ENCODE measurements at regions not wholly inside any gene's neighbourhood (a gene's known extent, or its start where the extent isn't known, plus 50 kb on each side); places are given as distances from the start of the nearest gene placed in this dataset.

- ATAC-seq, result no peak
- DNase-seq (ENCODE audit: low spot score), result peak; percentile 35
- intact Hi-C loops (cut with DNase I), result no loop called here
These were observed 98.9 kb upstream of the IRF2BP2 start for GRCh38 chr1:234708700-234709395.

- ATAC-seq (no peak), DNase-seq (ENCODE audit: low spot score) (no peak)
- intact Hi-C loops (cut with DNase I), result no loop called here
These were observed 97.7 kb upstream of the IRF2BP2 start for GRCh38 chr1:234707641-234708040.

DNA sequence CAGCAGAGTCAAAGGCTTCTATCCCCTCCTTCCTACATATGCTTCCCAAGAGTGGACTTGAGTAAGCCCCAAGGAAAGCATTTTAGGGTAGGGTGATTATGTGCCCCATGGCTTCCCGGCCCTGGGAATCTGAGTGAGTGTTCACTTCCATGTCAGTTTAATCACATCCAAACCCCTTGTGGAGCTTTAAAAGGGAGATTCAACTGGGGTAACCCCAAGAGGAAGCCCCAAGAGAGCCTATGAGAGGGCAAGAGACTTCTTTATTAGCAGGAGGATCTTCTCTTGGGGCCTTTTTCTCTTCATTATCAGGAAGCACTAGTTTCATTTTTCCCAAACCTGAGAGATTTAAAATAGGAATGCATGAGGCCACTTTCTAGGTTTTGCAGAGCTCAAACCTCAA, 97.0 kb upstream of the IRF2BP2 start:
- intact Hi-C loops (cut with DNase I), result no loop called here
- DNase-seq (ENCODE audit: low spot score) (no peak), ATAC-seq (no peak)

- DNase-seq (ENCODE audit: low spot score) (no peak), ATAC-seq (no peak)
- intact Hi-C loops (cut with DNase I), result no loop called here
These were observed 96.2 kb upstream of the IRF2BP2 start for GRCh38 chr1:234706199-234706598.

DNA sequence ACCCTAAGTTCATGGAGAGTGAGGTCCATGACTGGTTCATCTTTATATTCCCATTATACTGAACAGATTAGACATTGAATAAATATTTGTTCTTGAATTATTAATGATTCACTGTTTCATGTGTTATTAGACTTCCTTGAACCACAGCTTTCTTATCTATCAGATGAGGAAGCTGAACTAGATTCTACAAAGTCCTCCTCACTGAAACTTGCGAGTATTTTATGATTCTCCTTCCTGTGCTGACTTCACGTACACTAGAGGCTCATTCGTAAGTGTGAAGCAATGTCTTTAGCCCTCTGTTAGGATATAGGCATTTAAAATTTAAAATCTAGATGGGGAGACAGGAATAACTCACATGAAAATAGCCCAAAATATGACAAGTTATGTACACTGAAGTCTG, 95.6 kb upstream of the IRF2BP2 start:
- ATAC-seq, result no peak
- no peak for DNase-seq (ENCODE audit: low spot score)
- intact Hi-C loops (cut with DNase I), result no loop called here

DNA sequence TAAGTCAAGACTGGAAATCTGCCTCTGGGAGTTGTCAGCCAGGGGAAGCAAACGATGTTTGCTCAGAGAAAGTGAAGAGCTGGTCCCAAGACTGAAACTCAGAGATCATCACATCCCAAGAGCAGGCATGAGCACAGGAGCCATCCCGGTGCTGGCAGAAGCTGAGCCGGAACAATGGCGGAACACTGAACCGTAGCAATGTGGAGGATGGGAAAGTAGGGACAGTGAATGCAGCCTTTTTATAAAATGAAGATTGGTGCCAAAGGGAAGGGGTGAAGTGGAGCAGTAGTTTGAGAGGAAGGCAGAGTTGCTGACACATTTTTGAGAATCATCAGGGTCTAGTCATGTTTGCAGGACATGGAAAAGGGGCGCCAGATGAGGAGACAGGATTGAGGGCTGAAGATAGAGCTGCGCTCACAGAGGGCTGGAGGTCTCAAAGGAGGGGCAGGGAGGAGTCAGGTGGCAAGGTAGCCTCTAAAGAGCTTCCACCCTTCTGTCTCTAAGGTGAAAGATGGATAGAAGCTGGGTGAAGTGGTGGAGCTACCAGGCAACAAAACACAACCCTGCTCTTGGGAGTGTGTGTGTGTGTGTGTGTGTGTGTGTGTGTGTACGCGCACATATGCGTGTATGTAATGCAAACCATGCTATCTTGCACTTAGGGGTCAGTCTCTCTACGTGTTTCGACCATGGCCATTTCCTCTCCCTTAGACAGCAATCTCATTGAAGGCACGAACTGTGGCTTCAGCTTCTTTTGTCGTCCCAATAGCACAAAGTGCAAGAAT, 94.3 kb upstream of the IRF2BP2 start:
- no peak for ATAC-seq
- DNase-seq (ENCODE audit: low spot score), result peak; percentile 36
- intact Hi-C loops (cut with DNase I), result no loop called here

DNA sequence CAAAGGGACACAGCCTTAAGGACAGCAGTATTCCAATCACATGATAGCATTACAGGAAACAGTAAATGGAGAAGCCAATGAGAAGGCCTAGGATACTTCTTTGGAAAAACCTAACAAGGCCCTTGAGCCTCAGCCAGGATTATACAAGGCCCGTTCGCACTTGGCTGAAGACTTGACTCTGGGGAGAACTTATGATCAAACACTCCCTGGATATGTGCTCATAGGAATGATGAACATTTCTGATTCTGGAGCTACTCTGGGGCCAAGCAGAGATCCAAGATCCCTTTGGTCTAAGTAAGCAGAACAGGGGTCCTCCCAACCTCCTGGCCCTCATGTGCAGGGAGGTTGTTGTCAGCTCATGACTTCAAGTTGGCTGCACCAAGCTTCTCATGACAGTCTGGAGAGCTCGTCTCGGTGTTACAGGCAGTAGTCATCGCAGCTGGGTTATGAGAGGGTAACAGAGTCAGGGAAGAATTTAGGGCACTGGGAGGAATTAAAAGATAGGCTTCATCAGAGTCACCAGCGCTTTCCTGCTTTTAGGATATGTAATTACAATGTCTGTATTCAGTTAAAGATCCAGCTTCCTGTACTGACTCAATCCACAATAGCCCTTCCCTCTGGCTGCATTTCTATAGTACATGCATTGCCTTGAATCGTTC, 92.5 kb upstream of the IRF2BP2 start:
- intact Hi-C loops (cut with DNase I), result no loop called here
- DNase-seq (ENCODE audit: low spot score) (no peak), ATAC-seq (peak; percentile 90)

DNA sequence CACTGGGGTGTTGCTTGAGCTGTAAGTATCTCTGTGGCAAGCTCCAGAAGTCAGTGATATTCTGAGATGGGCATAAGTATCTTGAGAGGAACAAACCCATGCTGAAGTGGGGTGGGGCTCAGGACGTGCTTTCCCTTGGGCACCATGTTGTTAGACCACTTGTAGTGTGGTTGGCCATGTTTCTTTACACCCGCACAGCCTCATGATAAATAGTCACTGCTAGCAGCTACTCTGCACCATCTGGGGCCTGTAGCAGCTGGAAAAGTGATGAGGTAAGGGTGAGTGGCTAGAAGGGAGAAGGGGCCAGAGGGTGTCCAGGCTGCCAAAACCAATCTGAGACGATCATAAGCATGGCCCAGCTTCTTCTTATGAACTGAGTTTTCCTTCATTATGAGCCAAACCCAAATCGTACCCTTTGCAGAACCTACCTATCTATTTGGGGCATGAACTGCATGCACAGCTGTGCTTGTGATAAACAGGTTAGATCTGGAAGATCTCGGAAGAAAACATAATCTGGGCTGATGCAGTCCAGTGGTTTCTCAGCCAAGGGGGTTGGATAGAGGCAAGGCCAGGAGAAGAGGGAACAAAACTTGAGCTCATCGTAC, 91.9 kb upstream of the IRF2BP2 start:
- intact Hi-C loops (cut with DNase I), result no loop called here
- ATAC-seq (peak; percentile 53), DNase-seq (ENCODE audit: low spot score) (no peak)

DNA sequence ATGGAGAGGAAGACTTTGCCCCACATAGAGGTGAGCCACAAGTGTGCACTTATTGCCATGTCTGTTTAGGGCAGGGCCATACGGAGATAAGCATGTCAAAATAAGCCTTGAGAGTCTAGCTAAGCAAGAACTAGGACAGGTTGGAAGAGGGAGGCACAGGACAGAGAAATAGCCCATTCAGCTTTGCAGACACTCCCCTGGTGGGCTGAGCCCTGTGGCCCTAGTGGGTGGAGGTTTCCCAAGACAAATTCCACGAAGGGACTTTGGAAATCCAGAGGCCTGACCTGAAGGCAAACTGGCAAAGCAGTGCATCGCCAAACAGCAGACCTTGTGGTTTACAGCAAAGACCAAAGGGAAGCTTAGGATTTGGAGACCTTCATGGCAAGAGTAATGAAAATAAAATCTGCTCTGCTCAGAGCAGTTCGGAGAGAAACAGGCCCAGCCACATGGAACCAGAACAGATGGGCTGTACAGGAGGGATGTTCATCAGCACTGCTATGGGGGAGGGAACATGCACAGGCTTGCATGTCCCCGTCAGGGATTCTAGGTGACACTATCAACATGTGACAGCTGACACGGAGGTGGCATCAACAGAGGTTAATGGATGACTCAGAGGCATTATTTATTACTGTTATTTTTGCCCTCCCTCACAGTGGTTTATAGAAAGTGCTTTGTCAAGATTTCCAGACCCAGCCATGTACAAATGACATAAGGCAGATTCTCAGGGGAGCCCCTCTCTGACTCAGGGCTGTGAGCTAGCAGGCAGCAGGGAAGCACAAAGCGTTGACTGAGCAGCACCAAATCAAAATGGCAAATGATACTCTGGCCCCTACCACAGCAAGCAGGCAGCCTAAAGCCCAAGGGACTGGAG, 90.1 kb upstream of the IRF2BP2 start:
- peak; percentile 68 for ATAC-seq
- intact Hi-C loops (cut with DNase I), result no loop called here
- no peak for DNase-seq (ENCODE audit: low spot score)

DNA sequence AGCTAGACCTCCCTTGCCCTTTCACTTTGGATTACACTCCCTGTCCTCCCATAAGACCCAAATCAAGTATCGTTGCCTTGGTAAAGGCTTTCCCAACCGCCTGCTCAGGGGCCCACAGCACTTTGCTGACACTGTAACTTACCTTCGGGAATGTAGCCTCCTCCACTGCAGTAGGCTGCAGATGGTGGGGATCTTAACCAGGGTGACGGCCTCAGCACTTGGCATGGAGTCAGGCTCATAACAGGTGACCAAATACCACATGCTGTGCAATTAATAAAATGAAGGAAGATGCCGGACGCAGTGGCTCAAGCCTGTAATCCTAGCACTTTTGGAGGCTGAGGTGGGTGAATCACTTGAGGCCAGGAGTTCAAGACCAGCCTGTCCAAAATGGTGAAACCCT, 88.7 kb upstream of the IRF2BP2 start:
- ATAC-seq, result no peak
- DNase-seq (ENCODE audit: low spot score), result no peak
- intact Hi-C loops (cut with DNase I), result no loop called here

GRCh38 chr1:234697741-234698140, 87.8 kb upstream of the IRF2BP2 start:
- intact Hi-C loops (cut with DNase I), result no loop called here
- DNase-seq (ENCODE audit: low spot score) (no peak), ATAC-seq (no peak)

DNA sequence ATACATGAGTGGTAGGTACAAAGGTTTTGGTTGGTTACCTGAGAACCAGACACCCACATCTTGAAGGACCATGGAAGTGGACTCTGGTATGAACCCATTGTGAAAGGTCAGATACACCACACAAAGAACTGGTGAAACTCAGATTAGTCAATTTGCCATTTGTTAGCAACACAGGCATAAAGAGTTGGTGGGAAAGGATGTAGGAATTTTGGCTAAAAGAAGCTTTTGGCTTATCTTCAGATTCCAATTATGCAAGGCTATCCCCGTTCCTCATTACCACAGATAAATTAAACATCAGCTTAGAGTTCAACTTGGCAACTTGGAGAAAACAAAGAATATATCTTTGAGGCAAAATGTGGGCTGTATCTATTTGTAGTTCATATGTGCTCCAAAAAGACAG, 87.0 kb upstream of the IRF2BP2 start:
- ATAC-seq (no peak), DNase-seq (ENCODE audit: low spot score) (no peak)
- intact Hi-C loops (cut with DNase I), result no loop called here

- intact Hi-C loops (cut with DNase I), result no loop called here
- no peak for DNase-seq (ENCODE audit: low spot score)
- no peak for ATAC-seq
These were observed 86.2 kb upstream of the IRF2BP2 start for GRCh38 chr1:234696148-234696576.

- intact Hi-C loops (cut with DNase I), result no loop called here
- ATAC-seq (no peak), DNase-seq (ENCODE audit: low spot score) (no peak)
These were observed 84.7 kb upstream of the IRF2BP2 start for GRCh38 chr1:234694661-234695060.

DNA sequence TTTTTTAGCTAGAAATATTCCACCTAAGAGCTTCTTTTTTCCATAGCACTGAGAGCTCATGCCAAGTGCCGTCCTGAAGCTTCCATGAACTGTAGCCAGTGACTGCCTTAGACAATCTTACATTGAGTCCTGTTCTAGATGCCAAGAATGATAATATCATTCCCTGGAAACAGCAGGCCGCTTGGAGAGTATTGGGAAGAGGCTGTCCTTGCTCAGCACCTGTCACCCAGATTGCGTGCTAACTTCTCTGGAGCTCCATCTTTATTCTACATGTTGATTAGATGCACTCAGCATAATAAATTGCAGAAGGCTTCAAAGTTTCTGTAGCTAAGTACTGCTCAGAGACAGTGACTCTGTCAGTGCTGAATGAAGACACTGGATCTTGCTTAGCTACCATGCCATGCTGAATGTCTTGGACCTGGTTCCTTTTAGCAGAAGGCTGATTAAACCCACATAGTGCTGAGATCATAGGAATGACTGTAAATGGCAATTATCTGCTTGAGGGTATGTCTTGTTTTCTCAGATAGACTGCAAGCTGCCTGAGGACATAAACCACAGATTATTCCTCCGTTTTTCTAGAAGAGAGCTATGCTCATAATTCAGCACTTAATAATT, 83.1 kb upstream of the IRF2BP2 start:
- DNase-seq (ENCODE audit: low spot score), result no peak
- intact Hi-C loops (cut with DNase I), result no loop called here
- no peak for ATAC-seq

GRCh38 chr1:234691567-234691966, 81.6 kb upstream of the IRF2BP2 start:
- no peak for ATAC-seq
- intact Hi-C loops (cut with DNase I), result no loop called here
- no peak for DNase-seq (ENCODE audit: low spot score)

GRCh38 chr1:234690872-234691271, 80.9 kb upstream of the IRF2BP2 start:
- ATAC-seq (no peak), DNase-seq (ENCODE audit: low spot score) (no peak)
- intact Hi-C loops (cut with DNase I), result no loop called here

DNA sequence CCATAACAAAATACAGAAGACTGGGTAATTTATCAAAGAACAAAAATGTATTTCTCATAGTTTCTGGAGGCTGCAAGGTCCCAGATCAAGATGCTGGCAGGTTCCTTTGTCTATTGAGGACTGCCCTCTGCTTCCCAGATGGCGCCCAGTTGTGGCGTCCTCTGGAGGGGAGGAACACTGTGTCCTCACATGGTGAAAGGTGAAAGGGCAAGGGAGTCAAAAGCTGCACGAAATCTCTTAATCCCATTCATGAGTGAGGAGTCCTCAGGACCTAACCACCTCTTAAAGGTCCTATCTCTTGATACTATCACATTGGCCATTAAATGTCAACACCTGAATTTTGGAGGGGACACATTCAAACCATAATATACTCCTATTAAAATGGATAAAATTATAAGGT, 79.3 kb upstream of the IRF2BP2 start:
- no peak for ATAC-seq

GRCh38 chr1:234687011-234687410, 77.0 kb upstream of the IRF2BP2 start:
- ATAC-seq, result no peak

More for the DNA sequence above, 79.3 kb upstream of the IRF2BP2 start:
- DNase-seq (ENCODE audit: low spot score), result no peak
- intact Hi-C loops (cut with DNase I), result no loop called here

More at GRCh38 chr1:234687011-234687410, 77.0 kb upstream of the IRF2BP2 start:
- intact Hi-C loops (cut with DNase I), result no loop called here
- no peak for DNase-seq (ENCODE audit: low spot score)

Measured in sciatic nerve (tissue), 2 donors.